ENCODE measurements at regions not wholly inside any gene's neighbourhood (a gene's known extent, or its start where the extent isn't known, plus 50 kb on each side); places are given as distances from the start of the nearest gene placed in this dataset.

DNA sequence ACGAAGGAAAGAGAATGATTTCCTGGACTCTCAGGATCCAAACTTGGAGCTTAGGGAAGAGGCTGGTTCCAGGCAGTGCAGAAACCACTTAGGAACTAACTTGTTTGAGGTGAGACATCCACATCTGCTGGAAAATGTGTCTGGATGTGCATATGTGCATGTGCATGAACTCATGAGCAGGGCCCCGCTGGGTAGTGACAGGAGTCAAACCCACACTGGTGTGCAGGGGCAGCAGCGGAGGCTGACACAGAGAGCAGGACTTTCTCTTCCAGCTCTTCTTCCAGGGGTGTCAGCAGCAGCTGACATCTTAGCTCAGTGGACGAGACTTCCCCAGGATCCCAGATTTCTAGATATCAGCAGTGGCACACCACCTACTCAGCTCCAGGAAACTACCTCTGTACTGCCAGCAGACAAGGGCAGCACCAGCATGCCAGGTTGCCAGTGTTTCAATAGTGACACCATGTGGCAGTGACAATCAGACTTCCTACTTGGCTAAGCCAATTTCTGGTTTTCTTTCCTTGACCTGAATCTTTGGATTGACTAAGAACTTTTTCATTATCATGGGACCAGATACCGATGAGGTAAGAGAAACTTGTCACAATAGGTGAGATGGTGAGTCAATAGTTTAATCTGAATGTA, 227.5 kb upstream of the ZC3H12C start:
- Mint-ChIP-seq H3K36me3 (ENCODE audit: low read depth, unreplicated experiment) (no peaks in the 10 kb centered on the region), H3K4me1 (ENCODE audit: unreplicated experiment) (peaks cover 7% of the 10 kb centered on the region), H3K27me3 (ENCODE audit: unreplicated experiment) (no peaks in the 10 kb centered on the region), H3K27ac (ENCODE audit: unreplicated experiment) (no peak overlapping the region), H3K4me3 (ENCODE audit: unreplicated experiment) (no peak overlapping the region), H3K9me3 (ENCODE audit: unreplicated experiment) (no peaks in the 10 kb centered on the region)
- TF ChIP-seq, protein P1, sequence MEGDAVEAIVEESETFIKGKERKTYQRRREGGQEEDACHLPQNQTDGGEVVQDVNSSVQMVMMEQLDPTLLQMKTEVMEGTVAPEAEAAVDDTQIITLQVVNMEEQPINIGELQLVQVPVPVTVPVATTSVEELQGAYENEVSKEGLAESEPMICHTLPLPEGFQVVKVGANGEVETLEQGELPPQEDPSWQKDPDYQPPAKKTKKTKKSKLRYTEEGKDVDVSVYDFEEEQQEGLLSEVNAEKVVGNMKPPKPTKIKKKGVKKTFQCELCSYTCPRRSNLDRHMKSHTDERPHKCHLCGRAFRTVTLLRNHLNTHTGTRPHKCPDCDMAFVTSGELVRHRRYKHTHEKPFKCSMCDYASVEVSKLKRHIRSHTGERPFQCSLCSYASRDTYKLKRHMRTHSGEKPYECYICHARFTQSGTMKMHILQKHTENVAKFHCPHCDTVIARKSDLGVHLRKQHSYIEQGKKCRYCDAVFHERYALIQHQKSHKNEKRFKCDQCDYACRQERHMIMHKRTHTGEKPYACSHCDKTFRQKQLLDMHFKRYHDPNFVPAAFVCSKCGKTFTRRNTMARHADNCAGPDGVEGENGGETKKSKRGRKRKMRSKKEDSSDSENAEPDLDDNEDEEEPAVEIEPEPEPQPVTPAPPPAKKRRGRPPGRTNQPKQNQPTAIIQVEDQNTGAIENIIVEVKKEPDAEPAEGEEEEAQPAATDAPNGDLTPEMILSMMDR (IDR thresholded peaks at IDR 0.05; ENCODE audit: unreplicated experiment) = no peak
- DNase-seq (ENCODE audit: low spot score) = no peak

DNA sequence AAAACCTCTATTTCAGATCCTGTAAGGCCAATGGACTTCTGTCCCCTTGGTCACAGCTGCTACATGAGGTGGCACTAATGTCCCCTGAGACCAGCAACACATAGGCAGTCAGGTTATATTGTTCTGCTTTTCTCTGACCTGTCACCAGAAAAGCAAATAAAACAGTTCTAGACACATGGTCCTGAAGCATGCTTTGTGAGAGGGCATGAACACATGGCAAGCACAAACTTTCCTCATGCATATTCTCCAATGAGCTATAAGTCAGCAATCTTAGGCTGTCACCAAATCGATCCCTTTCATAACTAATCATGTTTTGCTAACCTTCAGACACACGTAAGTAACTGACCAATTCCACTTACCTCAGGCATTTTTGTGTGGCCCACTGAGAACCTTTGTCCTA, 225.4 kb upstream of the ZC3H12C start:
- H3K27me3 Mint-ChIP-seq (ENCODE audit: unreplicated experiment) = no peaks in the 10 kb centered on the region
- peaks cover 7% of the 10 kb centered on the region for H3K4me1 Mint-ChIP-seq (ENCODE audit: unreplicated experiment)
- TF ChIP-seq, protein P1 (IDR thresholded peaks at IDR 0.05; ENCODE audit: unreplicated experiment) = no peak
- no peak overlapping the region for H3K4me3 Mint-ChIP-seq (ENCODE audit: unreplicated experiment)
- H3K9me3 Mint-ChIP-seq (ENCODE audit: unreplicated experiment) = no peaks in the 10 kb centered on the region
- H3K36me3 Mint-ChIP-seq (ENCODE audit: low read depth, unreplicated experiment) = no peaks in the 10 kb centered on the region
- no peak for DNase-seq (ENCODE audit: low spot score)
- H3K27ac Mint-ChIP-seq (ENCODE audit: unreplicated experiment) = no peak overlapping the region

GRCh38 chr11:109869536-109869935, 223.7 kb upstream of the ZC3H12C start:
- H3K9me3 Mint-ChIP-seq (ENCODE audit: unreplicated experiment) = no peaks in the 10 kb centered on the region
- DNase-seq (ENCODE audit: low spot score) = no peak
- H3K4me1 Mint-ChIP-seq (ENCODE audit: unreplicated experiment) = peaks cover 7% of the 10 kb centered on the region
- no peaks in the 10 kb centered on the region for H3K27me3 Mint-ChIP-seq (ENCODE audit: unreplicated experiment)
- TF ChIP-seq, protein P1 (IDR thresholded peaks at IDR 0.05; ENCODE audit: unreplicated experiment) = no peak
- H3K36me3 Mint-ChIP-seq (ENCODE audit: low read depth, unreplicated experiment) = no peaks in the 10 kb centered on the region
- no peak overlapping the region for H3K27ac Mint-ChIP-seq (ENCODE audit: unreplicated experiment)
- H3K4me3 Mint-ChIP-seq (ENCODE audit: unreplicated experiment) = no peak overlapping the region

GRCh38 chr11:109870297-109870696, 222.9 kb upstream of the ZC3H12C start:
- H3K36me3 Mint-ChIP-seq (ENCODE audit: low read depth, unreplicated experiment) = no peaks in the 10 kb centered on the region
- no peaks in the 10 kb centered on the region for H3K27me3 Mint-ChIP-seq (ENCODE audit: unreplicated experiment)
- DNase-seq (ENCODE audit: low spot score) = no peak
- H3K4me1 Mint-ChIP-seq (ENCODE audit: unreplicated experiment) = peaks cover 2% of the 10 kb centered on the region
- TF ChIP-seq, protein P1 (IDR thresholded peaks at IDR 0.05; ENCODE audit: unreplicated experiment) = no peak
- H3K4me3 Mint-ChIP-seq (ENCODE audit: unreplicated experiment) = no peak overlapping the region
- H3K9me3 Mint-ChIP-seq (ENCODE audit: unreplicated experiment) = no peaks in the 10 kb centered on the region
- no peak overlapping the region for H3K27ac Mint-ChIP-seq (ENCODE audit: unreplicated experiment)

DNA sequence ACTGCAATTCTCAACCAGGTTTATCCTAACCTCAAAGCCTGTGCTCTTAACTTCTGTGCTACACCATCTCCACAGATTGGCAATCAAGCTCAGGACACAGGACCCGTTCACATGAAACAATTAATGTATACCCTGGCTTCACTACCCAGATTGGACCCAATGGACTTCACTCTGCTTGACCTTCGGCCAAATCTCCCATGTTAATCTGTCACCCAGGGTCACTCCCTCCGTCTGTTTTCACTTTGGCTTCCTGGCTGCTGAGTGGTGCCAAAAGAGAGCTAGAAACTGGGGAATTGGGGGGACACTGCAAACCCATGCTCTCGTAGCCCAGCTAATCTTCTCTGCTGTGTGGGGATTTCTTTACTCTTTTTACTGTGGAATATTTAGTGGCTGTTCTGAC, 216.1 kb upstream of the ZC3H12C start:
- Mint-ChIP-seq H3K4me1 (ENCODE audit: unreplicated experiment) (peaks cover 2% of the 10 kb centered on the region), H3K27ac (ENCODE audit: unreplicated experiment) (no peak overlapping the region), H3K36me3 (ENCODE audit: low read depth, unreplicated experiment) (no peaks in the 10 kb centered on the region), H3K9me3 (ENCODE audit: unreplicated experiment) (no peaks in the 10 kb centered on the region), H3K27me3 (ENCODE audit: unreplicated experiment) (no peaks in the 10 kb centered on the region), H3K4me3 (ENCODE audit: unreplicated experiment) (no peak overlapping the region)
- TF ChIP-seq, protein P1 (IDR thresholded peaks at IDR 0.05; ENCODE audit: unreplicated experiment) = no peak
- DNase-seq (ENCODE audit: low spot score) = no peak
